ENCODE measurements at regions not wholly inside any gene's neighbourhood (a gene's known extent, or its start where the extent isn't known, plus 50 kb on each side); places are given as distances from the start of the nearest gene placed in this dataset.

- no peak for TF ChIP-seq ZNF146 (tag by site-specific recombination; IDR thresholded peaks at IDR 0.05)
- TF ChIP-seq, protein P1, sequence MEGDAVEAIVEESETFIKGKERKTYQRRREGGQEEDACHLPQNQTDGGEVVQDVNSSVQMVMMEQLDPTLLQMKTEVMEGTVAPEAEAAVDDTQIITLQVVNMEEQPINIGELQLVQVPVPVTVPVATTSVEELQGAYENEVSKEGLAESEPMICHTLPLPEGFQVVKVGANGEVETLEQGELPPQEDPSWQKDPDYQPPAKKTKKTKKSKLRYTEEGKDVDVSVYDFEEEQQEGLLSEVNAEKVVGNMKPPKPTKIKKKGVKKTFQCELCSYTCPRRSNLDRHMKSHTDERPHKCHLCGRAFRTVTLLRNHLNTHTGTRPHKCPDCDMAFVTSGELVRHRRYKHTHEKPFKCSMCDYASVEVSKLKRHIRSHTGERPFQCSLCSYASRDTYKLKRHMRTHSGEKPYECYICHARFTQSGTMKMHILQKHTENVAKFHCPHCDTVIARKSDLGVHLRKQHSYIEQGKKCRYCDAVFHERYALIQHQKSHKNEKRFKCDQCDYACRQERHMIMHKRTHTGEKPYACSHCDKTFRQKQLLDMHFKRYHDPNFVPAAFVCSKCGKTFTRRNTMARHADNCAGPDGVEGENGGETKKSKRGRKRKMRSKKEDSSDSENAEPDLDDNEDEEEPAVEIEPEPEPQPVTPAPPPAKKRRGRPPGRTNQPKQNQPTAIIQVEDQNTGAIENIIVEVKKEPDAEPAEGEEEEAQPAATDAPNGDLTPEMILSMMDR (tag by site-specific recombination; IDR thresholded peaks at IDR 0.05) = no peak
- TF ChIP-seq YY1 (tag by site-specific recombination; IDR thresholded peaks at IDR 0.05) = no peak
- no peak for TF ChIP-seq OSR2 (tag by site-specific recombination; IDR thresholded peaks at IDR 0.05)
- no peak for TF ChIP-seq ZNF2 (tag by site-specific recombination; IDR thresholded peaks at IDR 0.05)
- no peak for TF ChIP-seq ZNF530 (tag by site-specific recombination; IDR thresholded peaks at IDR 0.05; ENCODE audit: low read depth)
- TF ChIP-seq SETDB1 (IDR thresholded peaks at IDR 0.05; ENCODE audit: insufficient read length, low read length) = no peak
- no peak for TF ChIP-seq ATF2 (tag by site-specific recombination; IDR thresholded peaks at IDR 0.05; ENCODE audit: low read depth)
- TF ChIP-seq ZSCAN5A (tag by site-specific recombination; IDR thresholded peaks at IDR 0.05) = no peak
- no peak for TF ChIP-seq ZNF211 (tag by site-specific recombination; IDR thresholded peaks at IDR 0.05; ENCODE audit: low read depth)
These were observed 110.6 kb downstream of the EMX2 start for GRCh38 chr10:117653170-117653515.
